ENCODE measurements at regions not wholly inside any gene's neighbourhood (a gene's known extent, or its start where the extent isn't known, plus 50 kb on each side); places are given as distances from the start of the nearest gene placed in this dataset.

DNA sequence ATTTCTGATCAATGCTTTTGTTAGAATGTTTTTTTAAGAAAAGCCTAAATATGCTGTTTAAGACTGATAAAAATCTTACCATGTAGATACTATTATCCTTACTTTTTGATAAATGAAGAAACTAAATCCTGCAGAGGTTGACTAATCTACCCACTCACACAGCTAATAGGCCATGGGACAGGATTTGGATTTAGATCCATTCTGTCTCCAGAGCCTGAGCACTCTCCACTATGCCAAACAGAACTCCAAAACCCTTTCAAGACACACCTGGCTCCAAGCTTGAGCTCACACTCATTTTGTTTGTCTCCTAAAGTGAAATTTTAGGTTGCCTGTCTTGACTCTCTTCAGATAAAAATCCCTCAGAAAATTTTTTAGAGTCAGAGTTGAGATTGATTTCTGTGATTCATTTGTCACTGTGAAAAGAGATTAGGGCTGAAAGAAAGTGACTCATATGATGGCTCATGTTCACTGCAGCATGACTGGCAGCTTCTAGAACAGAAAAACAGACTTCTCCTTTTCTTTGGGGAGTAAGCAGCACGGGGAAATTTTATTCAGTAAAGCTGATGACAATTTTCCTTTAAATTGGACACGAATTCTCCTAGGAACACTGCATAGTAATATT, 132.3 kb upstream of the POT1 start (continued):
- TF ChIP-seq NR2C1 (IDR thresholded peaks at IDR 0.05) (no peak), NR2C1 (tag; IDR thresholded peaks at IDR 0.05) (no peak), ZFP36 (IDR thresholded peaks at IDR 0.05; ENCODE audit: low read depth, low read length, partially characterized antibody) (no peak), ZNF232 (CRISPR knock-in tag; IDR thresholded peaks at IDR 0.05) (no peak), HNRNPLL (IDR thresholded peaks at IDR 0.05; ENCODE audit: low read depth, low read length, poor library complexity, severe bottlenecking) (no peak), ZNF134 (CRISPR knock-in tag; conservative IDR thresholded peaks at IDR 0.05) (no peak), CREB1 (IDR thresholded peaks at IDR 0.05) (peak; percentile 19; the same call in 1 of the 2 replicates), CREB1 (CRISPR knock-in tag; IDR thresholded peaks at IDR 0.05) (no peak), SNIP1 (IDR thresholded peaks at IDR 0.05; ENCODE audit: low read depth) (no peak), NUFIP1 (IDR thresholded peaks at IDR 0.05; ENCODE audit: partially characterized antibody) (no peak), CBX1 (IDR thresholded peaks at IDR 0.05; ENCODE audit: low read depth) (no peak), HDAC1 (IDR thresholded peaks at IDR 0.05) (peak in 1 of 2 experiments; percentile 93; a peak in 2 of 4 replicates), L3MBTL2 (IDR thresholded peaks at IDR 0.05) (no peak), KLF1 (tag; IDR thresholded peaks at IDR 0.05) (no peak), SIRT6 (IDR thresholded peaks at IDR 0.05; ENCODE audit: low read depth, low read length) (no peak), HNRNPK (IDR thresholded peaks at IDR 0.05; ENCODE audit: low read depth, low read length, poor library complexity, severe bottlenecking) (no peak), HMG20A (CRISPR knock-in tag; conservative IDR thresholded peaks at IDR 0.05) (peak; percentile 77)
- TF ChIP-seq, protein P1, sequence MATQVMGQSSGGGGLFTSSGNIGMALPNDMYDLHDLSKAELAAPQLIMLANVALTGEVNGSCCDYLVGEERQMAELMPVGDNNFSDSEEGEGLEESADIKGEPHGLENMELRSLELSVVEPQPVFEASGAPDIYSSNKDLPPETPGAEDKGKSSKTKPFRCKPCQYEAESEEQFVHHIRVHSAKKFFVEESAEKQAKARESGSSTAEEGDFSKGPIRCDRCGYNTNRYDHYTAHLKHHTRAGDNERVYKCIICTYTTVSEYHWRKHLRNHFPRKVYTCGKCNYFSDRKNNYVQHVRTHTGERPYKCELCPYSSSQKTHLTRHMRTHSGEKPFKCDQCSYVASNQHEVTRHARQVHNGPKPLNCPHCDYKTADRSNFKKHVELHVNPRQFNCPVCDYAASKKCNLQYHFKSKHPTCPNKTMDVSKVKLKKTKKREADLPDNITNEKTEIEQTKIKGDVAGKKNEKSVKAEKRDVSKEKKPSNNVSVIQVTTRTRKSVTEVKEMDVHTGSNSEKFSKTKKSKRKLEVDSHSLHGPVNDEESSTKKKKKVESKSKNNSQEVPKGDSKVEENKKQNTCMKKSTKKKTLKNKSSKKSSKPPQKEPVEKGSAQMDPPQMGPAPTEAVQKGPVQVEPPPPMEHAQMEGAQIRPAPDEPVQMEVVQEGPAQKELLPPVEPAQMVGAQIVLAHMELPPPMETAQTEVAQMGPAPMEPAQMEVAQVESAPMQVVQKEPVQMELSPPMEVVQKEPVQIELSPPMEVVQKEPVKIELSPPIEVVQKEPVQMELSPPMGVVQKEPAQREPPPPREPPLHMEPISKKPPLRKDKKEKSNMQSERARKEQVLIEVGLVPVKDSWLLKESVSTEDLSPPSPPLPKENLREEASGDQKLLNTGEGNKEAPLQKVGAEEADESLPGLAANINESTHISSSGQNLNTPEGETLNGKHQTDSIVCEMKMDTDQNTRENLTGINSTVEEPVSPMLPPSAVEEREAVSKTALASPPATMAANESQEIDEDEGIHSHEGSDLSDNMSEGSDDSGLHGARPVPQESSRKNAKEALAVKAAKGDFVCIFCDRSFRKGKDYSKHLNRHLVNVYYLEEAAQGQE (IDR thresholded peaks at IDR 0.05; ENCODE audit: borderline replicate concordance): peak; percentile 5; the same call in 1 of the 2 replicates
- TF ChIP-seq, protein P1 (CRISPR knock-in tag; IDR thresholded peaks at IDR 0.05; ENCODE audit: low read depth): no peak
- TF ChIP-seq, protein P2, sequence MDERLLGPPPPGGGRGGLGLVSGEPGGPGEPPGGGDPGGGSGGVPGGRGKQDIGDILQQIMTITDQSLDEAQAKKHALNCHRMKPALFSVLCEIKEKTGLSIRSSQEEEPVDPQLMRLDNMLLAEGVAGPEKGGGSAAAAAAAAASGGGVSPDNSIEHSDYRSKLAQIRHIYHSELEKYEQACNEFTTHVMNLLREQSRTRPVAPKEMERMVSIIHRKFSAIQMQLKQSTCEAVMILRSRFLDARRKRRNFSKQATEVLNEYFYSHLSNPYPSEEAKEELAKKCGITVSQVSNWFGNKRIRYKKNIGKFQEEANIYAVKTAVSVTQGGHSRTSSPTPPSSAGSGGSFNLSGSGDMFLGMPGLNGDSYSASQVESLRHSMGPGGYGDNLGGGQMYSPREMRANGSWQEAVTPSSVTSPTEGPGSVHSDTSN (CRISPR knock-in tag; IDR thresholded peaks at IDR 0.05; ENCODE audit: low read depth): no peak
- TF ChIP-seq, protein P2 (tag; conservative IDR thresholded peaks at IDR 0.05; ENCODE audit: low read depth): peak; percentile 90
